ENCODE measurements at regions not wholly inside any gene's neighbourhood (a gene's known extent, or its start where the extent isn't known, plus 50 kb on each side); places are given as distances from the start of the nearest gene placed in this dataset.

- TF ChIP-seq, protein P1, sequence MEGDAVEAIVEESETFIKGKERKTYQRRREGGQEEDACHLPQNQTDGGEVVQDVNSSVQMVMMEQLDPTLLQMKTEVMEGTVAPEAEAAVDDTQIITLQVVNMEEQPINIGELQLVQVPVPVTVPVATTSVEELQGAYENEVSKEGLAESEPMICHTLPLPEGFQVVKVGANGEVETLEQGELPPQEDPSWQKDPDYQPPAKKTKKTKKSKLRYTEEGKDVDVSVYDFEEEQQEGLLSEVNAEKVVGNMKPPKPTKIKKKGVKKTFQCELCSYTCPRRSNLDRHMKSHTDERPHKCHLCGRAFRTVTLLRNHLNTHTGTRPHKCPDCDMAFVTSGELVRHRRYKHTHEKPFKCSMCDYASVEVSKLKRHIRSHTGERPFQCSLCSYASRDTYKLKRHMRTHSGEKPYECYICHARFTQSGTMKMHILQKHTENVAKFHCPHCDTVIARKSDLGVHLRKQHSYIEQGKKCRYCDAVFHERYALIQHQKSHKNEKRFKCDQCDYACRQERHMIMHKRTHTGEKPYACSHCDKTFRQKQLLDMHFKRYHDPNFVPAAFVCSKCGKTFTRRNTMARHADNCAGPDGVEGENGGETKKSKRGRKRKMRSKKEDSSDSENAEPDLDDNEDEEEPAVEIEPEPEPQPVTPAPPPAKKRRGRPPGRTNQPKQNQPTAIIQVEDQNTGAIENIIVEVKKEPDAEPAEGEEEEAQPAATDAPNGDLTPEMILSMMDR (IDR thresholded peaks at IDR 0.05; ENCODE audit: insufficient read depth, low read length, severe bottlenecking), result no peak
- FAIRE-seq, result no peak
- no peaks in the 10 kb centered on the region for H3K36me3 ChIP-seq (ENCODE audit: control insufficient read depth, insufficient read depth, low read length)
- DNase-seq (ENCODE audit: low read depth), result no peak
- no peak overlapping the region for H3K4me3 ChIP-seq (ENCODE audit: low read depth, low read length)
- no peaks in the 10 kb centered on the region for H3K27me3 ChIP-seq (ENCODE audit: control insufficient read depth, insufficient read depth, low read length)
Measured at GRCh38 chr17:21517538-21518293, 141.6 kb downstream of the KCNJ12 start.

GRCh38 chr17:21522755-21523336, 146.7 kb downstream of the KCNJ12 start:
- Histone ChIP-seq H3K36me3 (ENCODE audit: control insufficient read depth, insufficient read depth, low read length) (no peaks in the 10 kb centered on the region), H3K4me3 (ENCODE audit: low read depth, low read length) (no peak overlapping the region), H3K27me3 (ENCODE audit: control insufficient read depth, insufficient read depth, low read length) (no peaks in the 10 kb centered on the region)
- DNase-seq (ENCODE audit: low read depth), result no peak
- TF ChIP-seq, protein P1 (IDR thresholded peaks at IDR 0.05; ENCODE audit: insufficient read depth, low read length, severe bottlenecking), result no peak
- FAIRE-seq, result no peak

- TF ChIP-seq, protein P1 (IDR thresholded peaks at IDR 0.05; ENCODE audit: insufficient read depth, low read length, severe bottlenecking), result no peak
- DNase-seq (ENCODE audit: low read depth), result no peak
- Histone ChIP-seq H3K4me3 (ENCODE audit: low read depth, low read length) (no peak overlapping the region), H3K27me3 (ENCODE audit: control insufficient read depth, insufficient read depth, low read length) (no peaks in the 10 kb centered on the region), H3K36me3 (ENCODE audit: control insufficient read depth, insufficient read depth, low read length) (no peaks in the 10 kb centered on the region)
- FAIRE-seq, result no peak
Measured at GRCh38 chr17:21523497-21524210, 147.5 kb downstream of the KCNJ12 start.

DNA sequence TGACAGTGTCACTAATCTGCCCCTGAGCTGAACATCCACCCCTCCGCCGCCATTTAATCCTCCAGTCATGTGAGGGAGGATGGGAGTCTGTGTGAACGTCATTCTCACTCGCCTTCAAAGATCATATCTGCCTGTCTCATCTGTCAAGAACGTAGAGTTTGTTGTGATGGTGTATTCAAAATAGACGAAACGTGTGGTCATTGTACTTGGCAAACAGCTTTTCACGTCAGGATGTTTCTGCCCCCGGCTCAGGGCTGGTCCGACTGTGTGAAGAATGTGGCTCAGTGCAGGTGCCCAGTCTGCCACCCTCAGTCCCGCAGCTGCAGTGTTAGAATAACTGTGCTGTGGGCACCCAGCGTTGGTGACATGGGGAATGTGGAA, 148.0 kb downstream of the KCNJ12 start:
- peak; percentile 40 for FAIRE-seq
- H3K36me3 ChIP-seq (ENCODE audit: control insufficient read depth, insufficient read depth, low read length), result no peaks in the 10 kb centered on the region
- TF ChIP-seq, protein P1 (IDR thresholded peaks at IDR 0.05; ENCODE audit: insufficient read depth, low read length, severe bottlenecking), result no peak
- DNase-seq (ENCODE audit: low read depth), result no peak
- H3K27me3 ChIP-seq (ENCODE audit: control insufficient read depth, insufficient read depth, low read length), result no peaks in the 10 kb centered on the region
- H3K4me3 ChIP-seq (ENCODE audit: low read depth, low read length), result no peak overlapping the region

DNA sequence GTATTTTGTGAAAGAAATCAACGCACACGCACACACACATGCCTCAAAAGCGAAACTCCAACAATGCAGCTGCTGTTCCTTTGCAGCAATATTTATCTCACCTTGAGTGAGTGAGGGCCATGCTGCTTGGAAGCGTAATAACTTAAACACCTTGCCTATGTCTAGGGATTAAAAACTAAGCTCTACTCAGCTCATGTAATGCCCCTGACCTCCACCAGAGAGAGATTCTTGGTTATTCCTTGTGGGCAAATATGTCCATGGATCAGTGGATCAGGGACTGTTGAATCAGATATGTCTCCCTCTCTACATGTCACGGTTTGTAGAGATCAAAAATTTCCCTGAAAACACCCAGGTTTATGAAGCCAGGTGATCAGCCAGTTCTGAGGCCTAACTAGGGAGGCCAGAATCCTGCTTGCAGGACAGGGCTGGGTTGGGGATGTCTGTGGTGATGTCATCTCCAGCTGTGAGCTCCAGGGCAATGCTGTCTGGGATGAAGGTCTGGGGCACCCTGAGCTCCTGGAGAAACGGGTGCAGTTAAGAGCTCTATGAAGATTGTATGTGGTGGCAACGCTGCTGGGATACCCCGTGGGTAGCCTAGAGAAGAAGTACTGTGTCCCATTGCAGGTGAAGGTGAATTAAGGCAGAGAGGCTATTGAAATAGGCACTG, 149.4 kb downstream of the KCNJ12 start:
- no peak for DNase-seq (ENCODE audit: low read depth)
- no peak overlapping the region for H3K4me3 ChIP-seq (ENCODE audit: low read depth, low read length)
- H3K27me3 ChIP-seq (ENCODE audit: control insufficient read depth, insufficient read depth, low read length), result no peaks in the 10 kb centered on the region
- no peaks in the 10 kb centered on the region for H3K36me3 ChIP-seq (ENCODE audit: control insufficient read depth, insufficient read depth, low read length)
- peak; percentile 64 for FAIRE-seq
- TF ChIP-seq, protein P1 (IDR thresholded peaks at IDR 0.05; ENCODE audit: insufficient read depth, low read length, severe bottlenecking), result no peak
